Limb (tissue), 2 donors: ENCODE measurements at regions not wholly inside any gene's neighbourhood (a gene's known extent, or its start where the extent isn't known, plus 50 kb on each side); places are given as distances from the start of the nearest gene placed in this dataset.
"Not testable (repeated sequence)": the region's sequence is repeated elsewhere in the genome, so short reads cannot be mapped to it uniquely, and the experiment has no call there.

Source experiments
- DNase-seq, 2 donors: peaks; one replicate each; pipeline ENCODE4 v3.0.0-alpha.2; 2016; ENCODE audit errors: extremely low spot score in 2 of 2

DNA sequence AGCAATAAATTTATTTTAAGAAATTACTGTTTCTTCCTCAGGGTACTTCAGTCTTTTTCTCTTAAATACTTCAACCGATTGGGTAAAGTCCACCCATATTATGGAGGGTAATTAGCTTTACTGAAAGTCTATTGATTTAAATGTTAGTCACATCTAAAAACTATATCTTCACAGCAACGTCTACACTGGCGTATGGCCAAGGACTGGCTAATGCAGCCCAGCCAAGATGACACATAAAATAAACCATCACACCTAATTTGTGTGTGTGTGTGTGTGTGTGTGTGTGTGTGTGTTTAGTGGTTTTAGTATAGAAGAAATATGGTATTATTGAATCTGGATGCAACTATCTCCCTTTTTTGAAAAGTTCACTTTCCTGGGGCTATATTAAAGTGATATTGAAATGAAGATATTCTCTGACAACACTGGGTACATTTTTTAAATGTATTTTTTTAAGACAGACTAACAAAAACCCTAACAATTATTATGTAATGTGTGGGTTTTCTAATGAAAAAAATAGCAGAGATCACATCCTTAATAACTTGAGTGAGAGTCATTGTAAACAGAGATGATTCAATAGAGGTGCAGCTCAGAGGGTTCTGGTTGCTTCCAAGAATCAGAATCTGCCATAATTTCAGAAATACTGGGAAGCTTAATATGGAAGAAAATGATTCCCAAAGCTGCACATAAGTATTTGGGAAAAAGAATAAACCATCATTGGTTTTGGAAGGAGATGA is 584.2 kb upstream of the MBL2 start:
- DNase-seq: no peak

DNA sequence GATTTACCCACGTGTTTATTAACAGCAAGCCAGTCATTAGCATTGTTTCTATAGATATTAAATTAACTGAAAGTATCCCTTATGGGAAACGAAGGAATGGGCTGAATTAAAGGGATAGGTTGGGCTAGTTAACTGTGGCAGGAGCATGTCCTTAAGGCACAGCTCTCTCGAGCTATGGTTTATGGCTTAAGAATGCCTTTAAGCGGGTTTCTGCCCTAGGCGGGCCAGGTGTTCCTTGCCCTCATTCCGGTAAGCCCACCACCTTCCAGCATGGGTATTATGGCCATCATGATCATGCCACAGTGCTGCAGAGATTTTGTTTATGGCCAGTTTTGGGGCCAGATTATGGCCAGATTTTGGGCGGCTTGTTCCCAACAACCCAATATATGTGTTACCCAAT is 569.9 kb upstream of the MBL2 start:
- not testable (repeated sequence) for DNase-seq

DNA sequence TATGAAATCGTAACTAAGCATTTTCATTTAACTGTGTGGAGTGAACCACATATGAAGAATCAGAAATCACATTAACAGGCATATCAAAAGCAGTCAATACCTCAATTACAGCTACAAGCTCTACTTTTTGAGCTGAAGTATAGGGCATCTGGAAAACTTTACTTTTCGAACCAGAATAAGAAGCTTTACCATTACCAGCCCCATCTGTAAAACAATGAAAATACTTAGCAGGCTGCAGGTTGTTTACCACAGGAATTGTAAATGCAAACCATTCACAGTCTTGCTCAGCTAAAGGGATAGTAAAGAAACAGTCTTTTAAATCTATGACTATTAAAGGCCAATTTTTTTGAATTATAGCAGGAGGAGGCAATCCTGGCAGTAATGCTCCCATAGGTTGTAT is 565.6 kb upstream of the MBL2 start:
- not testable (repeated sequence) for DNase-seq

DNA sequence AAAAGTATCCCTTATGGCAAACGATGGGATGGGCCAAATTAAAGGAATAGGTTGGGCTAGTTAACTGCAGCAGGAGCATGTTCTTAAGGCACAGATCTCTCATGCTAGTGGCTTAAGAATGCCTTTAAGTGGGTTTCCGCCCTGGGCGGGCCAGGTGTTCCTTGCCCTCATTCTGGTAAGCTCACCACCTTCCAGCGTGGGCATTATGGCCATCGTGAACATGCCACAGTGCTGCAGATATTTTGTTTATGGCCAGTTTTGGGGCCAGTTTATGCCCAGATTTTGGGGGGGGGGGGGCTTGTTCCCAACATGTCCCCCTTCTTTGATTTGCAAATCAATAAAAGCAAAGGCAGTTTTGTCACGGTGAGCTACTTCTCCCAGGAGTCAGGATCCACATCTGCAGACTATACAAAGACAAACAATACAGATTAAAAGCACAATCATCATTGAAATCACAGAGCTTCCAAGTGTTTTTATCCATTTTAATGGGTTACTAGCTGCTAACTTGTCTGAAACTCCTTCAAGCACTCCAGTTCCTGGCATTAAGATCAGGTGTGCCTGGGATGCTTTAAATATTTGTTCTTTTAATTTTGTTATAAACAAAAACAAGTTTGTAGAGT is 563.3 kb upstream of the MBL2 start:
- DNase-seq: not testable (repeated sequence)

DNA sequence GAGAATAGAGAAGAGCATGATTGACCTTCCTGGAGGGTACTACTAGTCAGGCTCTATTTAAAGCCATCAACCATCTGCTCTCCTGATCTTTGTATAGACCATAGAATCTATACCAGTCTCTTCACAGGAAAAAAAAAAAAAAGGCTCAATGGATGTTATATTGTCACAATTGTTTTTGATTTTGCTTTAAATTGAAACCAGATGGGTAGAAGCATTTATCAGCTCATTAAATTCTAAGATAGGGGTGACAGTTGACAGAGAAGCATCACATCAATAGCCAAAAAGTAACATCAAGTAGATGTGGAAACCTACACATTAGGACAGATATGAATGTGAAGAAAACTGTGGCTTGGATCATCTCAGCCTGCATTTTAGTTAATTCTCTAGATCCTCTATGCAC is 558.9 kb upstream of the MBL2 start:
- no peak for DNase-seq

DNA sequence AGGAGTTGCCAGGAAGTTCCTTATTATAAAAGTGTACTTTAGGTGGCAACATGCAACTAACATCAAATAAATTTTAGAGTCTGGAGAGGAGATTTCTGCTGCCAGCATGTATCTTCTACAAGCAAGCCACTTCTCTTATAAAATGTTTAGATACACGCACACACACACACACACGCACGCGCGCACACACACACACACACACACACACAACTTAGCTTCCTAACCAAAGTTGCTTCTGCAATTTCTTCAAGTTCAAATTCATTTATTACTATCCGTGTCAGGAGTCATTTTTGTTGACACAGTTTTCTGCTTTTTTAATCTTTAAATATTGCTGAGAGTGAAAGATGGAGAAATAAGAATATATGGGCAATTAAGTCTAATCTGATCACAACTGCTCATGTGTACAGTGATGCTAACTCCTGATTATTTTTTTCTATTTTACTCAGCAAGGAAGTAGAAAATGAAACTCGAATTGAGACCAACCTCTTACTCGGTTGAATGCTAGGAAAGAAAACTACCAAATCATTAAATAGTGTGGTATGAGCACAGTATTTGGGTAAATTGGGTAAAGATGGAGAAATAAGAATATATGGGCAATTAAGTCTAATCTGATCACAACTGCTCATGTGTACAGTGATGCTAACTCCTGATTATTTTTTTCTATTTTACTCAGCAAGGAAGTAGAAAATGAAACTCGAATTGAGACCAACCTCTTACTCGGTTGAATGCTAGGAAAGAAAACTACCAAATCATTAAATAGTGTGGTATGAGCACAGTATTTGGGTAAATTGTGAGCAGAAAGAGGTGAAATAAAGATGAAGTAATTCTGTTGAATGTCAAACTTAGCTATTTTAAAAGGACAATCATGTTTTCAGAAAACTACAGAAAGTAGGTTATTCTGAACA is 554.1 kb upstream of the MBL2 start:
- DNase-seq: not testable (repeated sequence)

DNA sequence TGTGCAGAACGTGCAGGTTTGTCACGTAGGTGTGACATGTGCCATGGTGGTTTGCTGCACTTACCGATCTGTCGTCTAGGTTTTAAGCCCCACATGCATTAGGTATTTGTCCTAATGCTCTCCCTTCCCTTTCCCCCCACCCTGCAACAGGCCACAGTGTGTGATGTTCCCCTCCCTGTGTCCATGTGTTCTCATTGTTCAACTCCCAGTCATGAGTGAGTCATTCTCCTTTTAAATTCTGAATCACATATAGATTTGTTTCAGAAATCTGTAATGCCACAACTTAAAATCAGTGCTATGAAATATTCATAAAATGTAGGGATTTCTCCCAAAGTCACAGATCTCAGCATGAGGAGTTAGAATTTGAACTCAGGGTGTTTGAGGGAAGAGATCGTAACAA is 552.5 kb upstream of the MBL2 start:
- DNase-seq: no peak

DNA sequence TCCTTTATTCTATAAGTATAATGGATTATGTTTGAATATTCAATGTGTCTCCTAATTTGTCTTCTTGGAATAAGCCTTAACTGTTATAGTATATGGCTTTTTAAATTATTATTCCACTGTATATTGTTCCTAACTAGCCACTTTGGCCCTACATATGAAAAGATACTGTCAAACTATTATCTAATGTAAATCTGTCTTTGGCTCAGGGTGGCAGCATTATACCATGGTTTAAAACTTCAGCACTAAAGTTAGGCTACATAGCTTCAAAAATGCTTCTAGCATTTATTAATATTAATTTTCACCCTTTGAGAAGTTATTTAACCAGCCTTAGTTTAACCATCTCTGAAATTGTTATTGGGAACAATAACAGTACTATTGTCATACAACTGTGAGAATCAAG is 543.1 kb upstream of the MBL2 start:
- DNase-seq: peak in 1 of 2 donors; percentile 21

DNA sequence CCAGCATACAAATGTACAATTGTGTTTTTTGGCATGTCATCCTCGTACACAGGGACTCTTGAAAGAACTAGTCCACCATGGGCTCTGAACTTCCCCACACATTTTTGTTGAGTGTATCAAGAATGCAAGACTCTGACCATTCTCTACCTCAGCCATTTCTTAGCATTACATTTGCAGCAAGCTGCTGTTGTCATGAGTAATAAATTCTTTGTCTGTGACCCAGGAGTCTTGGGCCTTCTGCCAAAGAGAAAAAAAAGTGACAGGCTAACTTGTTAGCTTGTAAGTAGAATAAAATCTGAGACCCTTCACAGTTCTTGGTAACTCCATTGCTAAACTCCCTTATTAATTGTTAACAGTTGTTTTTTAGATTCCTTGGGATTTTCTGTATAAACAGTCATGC is 542.3 kb upstream of the MBL2 start:
- DNase-seq: peak in 1 of 2 donors; percentile 30

DNA sequence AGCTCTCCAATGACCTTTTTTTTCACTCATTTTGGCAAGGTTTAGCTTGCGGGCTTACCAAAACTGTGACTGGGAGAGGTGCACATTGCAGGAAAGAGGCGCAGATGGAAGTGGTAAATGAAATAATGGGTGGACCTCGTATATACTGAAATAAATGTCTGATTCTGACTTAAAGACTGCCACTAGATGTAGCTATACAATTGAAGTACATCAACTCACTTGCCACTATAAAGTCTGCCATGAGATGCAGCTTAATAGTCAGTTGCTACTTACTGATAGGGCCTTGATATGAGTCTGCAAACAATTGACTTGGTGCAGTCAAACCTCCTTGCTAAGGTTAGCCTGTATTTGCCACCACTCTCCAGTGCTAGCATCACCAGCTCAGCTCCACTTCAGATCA is 525.9 kb upstream of the MBL2 start:
- no peak for DNase-seq

DNA sequence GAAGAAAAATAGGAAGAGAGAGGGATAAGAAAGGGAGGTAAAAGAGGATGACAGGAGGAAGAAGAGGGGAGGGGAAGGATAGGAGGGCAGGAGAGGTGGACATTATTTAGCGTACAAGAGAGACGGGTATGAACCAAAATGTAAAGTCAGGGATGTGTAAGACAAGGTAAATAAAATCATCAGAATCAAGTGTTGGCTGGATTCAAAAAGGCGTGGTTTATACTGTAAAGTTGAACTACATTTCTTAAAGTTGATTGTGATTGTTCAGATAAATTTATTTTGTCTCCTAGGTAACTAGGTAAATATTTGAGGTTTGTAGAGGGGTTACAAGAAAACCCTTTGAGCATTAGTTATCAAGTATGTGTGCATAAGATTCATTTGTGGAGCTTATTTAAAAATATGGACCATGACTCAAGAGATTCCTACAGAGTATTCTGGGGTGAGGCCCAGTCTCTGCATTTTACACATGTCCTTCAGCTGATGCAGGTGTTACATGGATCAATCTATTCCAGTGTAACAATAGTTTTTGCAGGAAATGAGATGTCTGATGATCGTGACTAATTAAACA is 512.1 kb upstream of the MBL2 start:
- no peak for DNase-seq

DNA sequence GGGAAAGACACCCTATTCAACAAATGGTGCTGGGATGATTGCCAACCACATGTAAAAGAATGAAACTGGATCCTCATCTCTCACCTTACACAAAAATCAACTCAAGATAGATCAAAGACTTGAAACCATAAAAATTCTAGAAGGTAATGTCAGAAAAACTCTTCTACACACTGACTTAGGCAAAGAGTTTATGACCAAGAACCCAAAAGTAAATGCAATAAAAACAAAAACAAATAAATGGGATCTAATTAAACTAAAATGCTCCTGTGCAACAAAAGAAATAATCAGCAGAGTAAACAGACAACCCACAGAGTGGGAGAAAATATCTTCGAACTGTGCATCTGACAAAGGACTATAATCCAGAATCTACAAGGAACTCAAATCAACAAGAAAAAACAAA is 504.2 kb upstream of the MBL2 start:
- no peak for DNase-seq

DNA sequence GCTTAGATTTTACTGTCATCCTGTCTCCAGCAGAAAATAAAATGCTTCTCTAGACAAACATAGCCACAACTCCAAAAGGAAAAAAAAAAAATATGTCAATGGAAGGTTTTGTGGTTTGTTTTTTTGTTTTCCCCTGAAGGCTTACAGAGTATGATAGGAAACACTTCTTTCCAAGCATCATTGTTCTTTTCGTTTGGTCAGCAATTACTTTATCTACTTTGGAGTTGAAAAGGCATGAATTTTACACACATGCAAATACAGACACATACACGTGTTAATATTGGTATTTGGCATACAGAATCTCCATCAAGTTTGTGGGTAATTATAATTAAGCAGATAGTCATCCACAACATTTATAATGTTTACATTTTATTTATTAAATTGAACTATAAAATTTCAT is 496.9 kb upstream of the MBL2 start:
- DNase-seq: no peak

DNA sequence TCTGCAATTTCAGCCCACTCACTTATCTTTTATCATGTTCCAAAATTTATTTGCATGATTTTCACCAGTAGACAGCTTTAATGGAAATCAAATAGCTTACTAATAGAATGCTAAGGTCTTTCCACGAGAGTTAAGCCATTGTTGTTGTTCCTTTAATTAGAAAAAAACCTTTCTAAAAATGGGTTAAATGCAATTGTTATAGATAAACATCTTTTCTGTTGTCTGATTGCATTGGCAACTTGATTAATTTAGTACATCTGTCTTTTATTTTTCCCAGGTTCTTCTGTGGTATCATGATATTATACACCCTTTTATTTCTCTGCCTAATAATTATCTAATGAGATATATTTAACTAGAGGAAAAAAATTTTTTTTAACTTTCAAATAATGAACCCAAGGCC is 487.6 kb upstream of the MBL2 start:
- DNase-seq: no peak

DNA sequence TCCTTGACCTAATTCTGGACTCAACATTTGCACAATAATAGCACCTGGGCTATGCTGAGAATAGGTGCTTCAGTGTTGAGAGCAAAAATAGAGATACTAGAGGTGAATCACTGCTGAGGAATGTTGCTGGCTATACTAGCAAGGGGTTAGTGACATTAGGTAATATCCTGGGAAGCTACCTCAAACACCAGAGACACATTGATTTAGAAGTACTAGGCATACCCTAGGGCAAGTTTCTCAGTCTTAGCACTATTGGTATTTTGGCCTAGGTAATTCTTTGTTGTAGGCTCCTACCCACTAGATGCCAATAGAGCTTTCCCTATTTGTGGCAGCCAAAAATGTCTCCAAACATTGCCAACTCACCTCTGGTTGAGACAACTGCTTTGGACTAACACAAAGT is 484.0 kb upstream of the MBL2 start:
- DNase-seq: no peak

DNA sequence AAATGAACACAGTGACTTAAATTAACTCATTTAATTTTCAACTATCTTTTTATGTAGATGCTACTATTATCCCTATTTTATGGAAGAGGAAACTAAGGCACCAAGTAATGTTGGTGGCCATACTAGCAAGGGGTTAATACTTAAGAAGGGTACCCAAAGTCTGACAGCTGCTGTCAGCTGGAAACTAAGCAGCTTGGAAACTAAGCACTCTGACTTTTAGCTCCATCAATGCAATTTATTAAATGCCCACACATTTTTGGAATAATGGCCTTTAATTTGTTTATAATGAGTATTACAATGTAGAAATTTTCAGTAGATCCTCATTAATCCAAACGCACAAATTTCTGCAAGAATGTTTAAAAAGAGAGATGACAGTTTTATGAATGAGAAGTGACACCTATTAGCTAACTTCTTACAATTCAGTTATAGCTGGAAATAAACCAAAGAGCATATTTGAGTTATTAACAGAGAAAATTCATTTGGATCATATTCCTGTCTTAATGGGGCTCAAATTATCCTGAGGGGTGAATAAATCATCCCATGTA is 483.1 kb upstream of the MBL2 start:
- no peak for DNase-seq

DNA sequence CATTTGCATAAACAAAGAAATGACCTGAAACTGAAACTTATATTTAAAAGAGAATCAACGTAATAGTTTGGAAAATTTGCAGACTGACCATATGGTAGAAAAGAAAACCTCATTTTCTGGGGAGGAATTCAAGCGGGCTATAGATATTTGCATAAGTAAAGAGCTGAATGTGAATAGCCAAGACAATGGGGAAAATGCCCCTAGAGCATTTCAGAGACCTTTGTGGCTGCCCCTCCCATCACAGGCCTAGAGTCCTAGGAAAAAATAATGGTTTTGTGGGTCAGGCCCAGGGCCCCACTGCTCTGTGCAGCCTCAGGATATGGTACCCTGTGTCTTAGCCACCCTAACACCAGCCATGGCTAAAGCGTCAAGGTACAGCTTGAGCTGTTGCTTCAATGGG is 480.6 kb upstream of the MBL2 start:
- no peak for DNase-seq

DNA sequence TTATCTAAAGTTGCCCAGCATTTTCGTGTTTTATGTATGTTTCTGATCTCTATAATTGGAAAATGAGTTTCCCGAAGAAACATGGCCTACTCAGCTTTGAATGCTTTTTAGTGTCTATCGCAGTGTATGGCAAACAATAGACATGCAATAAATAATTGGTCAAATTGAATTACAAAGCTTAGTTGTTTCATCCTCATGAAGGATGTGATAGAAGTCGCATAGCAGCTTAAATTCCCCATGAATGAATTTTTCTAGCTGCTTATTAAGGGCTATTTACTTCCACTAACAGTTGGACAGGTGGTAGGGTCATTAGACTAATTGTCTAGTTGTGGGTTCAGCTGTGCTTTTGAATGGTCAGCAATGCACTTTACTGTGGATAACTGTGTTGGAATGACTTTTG is 467.3 kb upstream of the MBL2 start:
- DNase-seq: no peak

DNA sequence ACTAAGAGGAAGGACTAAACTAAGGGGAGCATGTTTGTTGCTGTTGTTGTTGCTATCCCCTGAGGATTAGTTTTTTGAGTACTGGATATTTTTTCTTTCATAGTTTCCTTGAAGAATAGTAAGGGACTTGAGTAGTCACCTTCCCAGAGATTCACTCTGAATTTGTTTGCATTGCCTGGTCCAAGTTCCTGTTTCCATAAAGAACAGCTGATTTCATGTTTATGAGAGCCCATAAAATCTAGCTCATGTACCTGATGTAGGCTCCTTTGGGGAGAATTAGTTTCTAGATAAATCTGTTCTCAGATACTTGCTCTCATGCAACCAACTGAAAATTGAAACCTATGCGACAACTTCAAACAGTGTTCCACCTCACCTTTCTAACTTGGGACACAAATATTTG is 464.4 kb upstream of the MBL2 start:
- DNase-seq: no peak

DNA sequence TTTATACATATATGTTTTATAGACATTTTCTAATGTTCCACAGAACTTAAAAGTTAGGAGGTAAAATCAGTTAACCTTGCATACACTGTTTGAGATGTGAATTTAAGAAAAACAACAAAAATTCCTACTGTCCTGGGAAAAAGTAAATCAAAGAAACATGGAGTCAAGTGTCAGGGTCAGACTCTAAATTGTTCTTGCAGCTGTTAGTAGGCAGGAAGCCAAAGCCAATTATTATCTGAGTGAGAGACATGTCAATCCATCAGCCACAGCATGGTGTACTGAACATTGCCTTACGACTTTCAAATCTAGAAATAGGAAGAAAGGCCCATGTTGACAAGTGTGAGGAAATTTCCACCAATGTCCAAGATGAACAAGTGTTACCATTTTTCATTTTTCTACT is 461.2 kb upstream of the MBL2 start:
- DNase-seq: no peak

DNA sequence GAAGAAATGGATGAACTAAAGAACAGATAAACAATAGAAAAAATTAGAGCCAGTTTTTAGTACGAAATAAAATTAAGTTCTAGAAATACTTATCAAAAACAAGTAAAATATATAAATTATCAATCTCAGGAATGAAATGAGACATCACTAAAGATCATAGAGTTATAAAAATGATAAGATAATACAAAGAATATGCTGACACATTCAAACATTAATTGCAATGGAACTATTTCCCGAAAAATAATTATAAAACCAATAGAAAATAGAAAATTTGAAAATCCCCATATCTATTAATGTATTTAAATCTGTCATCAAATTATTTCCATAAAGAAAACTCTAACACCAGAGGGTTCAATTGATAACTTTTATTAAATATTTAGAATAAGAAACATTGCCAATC is 458.1 kb upstream of the MBL2 start:
- DNase-seq: no peak

DNA sequence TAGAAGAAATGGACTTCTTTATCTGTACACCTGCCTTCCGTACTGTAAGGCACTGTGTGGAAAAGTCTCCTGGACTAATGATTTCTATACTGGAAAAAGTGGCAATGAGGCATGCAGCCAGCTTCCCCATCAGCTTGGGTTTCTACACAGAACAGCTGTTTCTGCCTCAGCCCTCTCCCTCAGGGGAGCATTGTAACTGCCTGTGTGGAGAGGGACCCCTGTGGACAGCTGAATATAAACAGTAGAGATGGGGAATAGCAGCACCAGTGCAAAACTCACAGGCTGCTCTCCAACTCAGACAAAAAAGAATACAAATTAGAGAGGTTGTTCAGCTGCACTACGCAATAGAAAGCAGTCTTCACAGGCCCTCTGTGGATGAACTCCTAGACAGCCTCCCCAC is 451.3 kb upstream of the MBL2 start:
- DNase-seq: peak; percentile 43 to 58
